ENCODE measurements at regions not wholly inside any gene's neighbourhood (a gene's known extent, or its start where the extent isn't known, plus 50 kb on each side); places are given as distances from the start of the nearest gene placed in this dataset.

DNA sequence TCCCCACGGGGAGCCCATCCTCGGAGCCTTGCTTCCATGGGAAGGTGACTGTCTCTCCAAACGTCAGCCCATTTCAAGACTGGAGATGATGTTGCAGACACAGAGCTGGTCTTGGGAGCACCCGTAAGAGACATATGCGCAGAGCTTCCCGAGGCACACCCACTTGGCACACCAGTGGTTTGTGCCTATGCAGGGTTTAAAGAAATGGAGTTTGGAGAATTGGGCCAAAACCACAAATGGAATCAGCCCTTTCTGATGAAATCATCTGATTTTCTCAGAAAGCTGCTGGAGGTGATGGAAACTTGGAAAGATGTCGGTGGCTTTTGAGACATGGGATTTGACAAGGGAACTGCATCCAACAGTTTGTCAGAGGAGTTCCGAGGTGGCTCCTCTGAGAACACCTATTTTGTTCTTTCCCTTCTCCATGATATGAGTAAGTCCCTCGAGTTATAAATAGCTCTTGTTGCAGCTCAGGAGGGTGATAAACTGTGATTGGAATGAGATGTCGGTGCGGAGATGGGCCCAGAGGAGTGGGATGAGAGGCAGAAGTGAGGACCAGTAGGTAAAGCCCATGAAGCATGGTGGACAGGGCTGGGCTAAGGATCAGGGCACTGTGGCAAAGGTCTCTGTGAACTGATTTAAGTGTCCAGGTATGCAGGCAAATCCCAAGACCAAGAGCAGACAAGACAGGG, 225.7 kb downstream of the ACKR3 start:
- H3K27me3 ChIP-seq (ENCODE audit: low read depth, low read length): no peaks in the 10 kb centered on the region
- no peak overlapping the region for H3K27ac ChIP-seq (ENCODE audit: low read length)
- no peak overlapping the region for H3K4me3 ChIP-seq (ENCODE audit: low read depth in 1 of 2, low read length in 2 of 2)
- H3K9me3 ChIP-seq (ENCODE audit: control insufficient read depth in 1 of 2, low read length in 2 of 2): no peaks in the 10 kb centered on the region
- H3K4me1 ChIP-seq (ENCODE audit: control insufficient read depth in 1 of 2, insufficient read depth in 2 of 2, low read length in 2 of 2): no peaks in the 10 kb centered on the region
- H3K36me3 ChIP-seq (ENCODE audit: control insufficient read depth in 1 of 2, insufficient read depth in 2 of 2, low read length in 2 of 2): no peaks in the 10 kb centered on the region

- no peaks in the 10 kb centered on the region for H3K36me3 ChIP-seq (ENCODE audit: control insufficient read depth in 1 of 2, insufficient read depth in 2 of 2, low read length in 2 of 2)
- no peaks in the 10 kb centered on the region for H3K9me3 ChIP-seq (ENCODE audit: control insufficient read depth in 1 of 2, low read length in 2 of 2)
- no peaks in the 10 kb centered on the region for H3K27me3 ChIP-seq (ENCODE audit: low read depth, low read length)
- H3K4me3 ChIP-seq (ENCODE audit: low read depth in 1 of 2, low read length in 2 of 2): no peak overlapping the region
- no peaks in the 10 kb centered on the region for H3K4me1 ChIP-seq (ENCODE audit: control insufficient read depth in 1 of 2, insufficient read depth in 2 of 2, low read length in 2 of 2)
- no peak overlapping the region for H3K27ac ChIP-seq (ENCODE audit: low read length)
Observed at GRCh38 chr2:236795861-236796219, 226.2 kb downstream of the ACKR3 start.

DNA sequence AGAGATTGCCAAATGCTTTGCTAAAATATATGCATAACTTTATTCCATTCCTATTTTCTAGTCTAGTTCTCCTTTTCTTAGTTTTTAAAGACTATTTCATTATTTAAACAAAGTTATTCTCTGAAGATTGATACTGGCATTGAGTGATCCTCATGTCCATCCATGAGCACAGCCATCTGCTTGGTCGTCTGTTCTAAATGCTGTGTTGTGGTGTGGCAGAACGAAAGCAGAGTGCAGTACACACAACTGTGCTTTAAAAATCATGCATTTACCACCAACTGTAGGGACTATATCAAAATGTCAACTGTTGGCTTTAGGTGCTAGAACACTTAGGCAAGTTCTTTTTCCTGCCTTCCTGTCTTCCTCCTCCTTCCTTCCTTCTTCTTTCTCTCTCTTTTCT, 226.6 kb downstream of the ACKR3 start:
- H3K4me3 ChIP-seq (ENCODE audit: low read depth in 1 of 2, low read length in 2 of 2): no peak overlapping the region
- no peaks in the 10 kb centered on the region for H3K9me3 ChIP-seq (ENCODE audit: control insufficient read depth in 1 of 2, low read length in 2 of 2)
- no peaks in the 10 kb centered on the region for H3K4me1 ChIP-seq (ENCODE audit: control insufficient read depth in 1 of 2, insufficient read depth in 2 of 2, low read length in 2 of 2)
- H3K36me3 ChIP-seq (ENCODE audit: control insufficient read depth in 1 of 2, insufficient read depth in 2 of 2, low read length in 2 of 2): no peaks in the 10 kb centered on the region
- no peak overlapping the region for H3K27ac ChIP-seq (ENCODE audit: low read length)
- no peaks in the 10 kb centered on the region for H3K27me3 ChIP-seq (ENCODE audit: low read depth, low read length)

- Histone ChIP-seq H3K27me3 (ENCODE audit: low read depth, low read length) (no peaks in the 10 kb centered on the region), H3K9me3 (ENCODE audit: control insufficient read depth in 1 of 2, low read length in 2 of 2) (no peaks in the 10 kb centered on the region), H3K4me1 (ENCODE audit: control insufficient read depth in 1 of 2, insufficient read depth in 2 of 2, low read length in 2 of 2) (no peaks in the 10 kb centered on the region), H3K27ac (ENCODE audit: low read length) (no peak overlapping the region), H3K4me3 (ENCODE audit: low read depth in 1 of 2, low read length in 2 of 2) (no peak overlapping the region), H3K36me3 (ENCODE audit: control insufficient read depth in 1 of 2, insufficient read depth in 2 of 2, low read length in 2 of 2) (no peaks in the 10 kb centered on the region)
Observed at GRCh38 chr2:236797411-236797810, 227.8 kb downstream of the ACKR3 start.

GRCh38 chr2:236798491-236798890, 228.9 kb downstream of the ACKR3 start:
- Histone ChIP-seq H3K27ac (ENCODE audit: low read length) (no peak overlapping the region), H3K36me3 (ENCODE audit: control insufficient read depth in 1 of 2, insufficient read depth in 2 of 2, low read length in 2 of 2) (no peaks in the 10 kb centered on the region), H3K27me3 (ENCODE audit: low read depth, low read length) (no peaks in the 10 kb centered on the region), H3K4me1 (ENCODE audit: control insufficient read depth in 1 of 2, insufficient read depth in 2 of 2, low read length in 2 of 2) (no peaks in the 10 kb centered on the region), H3K9me3 (ENCODE audit: control insufficient read depth in 1 of 2, low read length in 2 of 2) (no peaks in the 10 kb centered on the region), H3K4me3 (ENCODE audit: low read depth in 1 of 2, low read length in 2 of 2) (no peak overlapping the region)

GRCh38 chr2:236799391-236800026, 229.9 kb downstream of the ACKR3 start:
- Histone ChIP-seq H3K4me1 (ENCODE audit: control insufficient read depth in 1 of 2, insufficient read depth in 2 of 2, low read length in 2 of 2) (no peaks in the 10 kb centered on the region), H3K27me3 (ENCODE audit: low read depth, low read length) (no peaks in the 10 kb centered on the region), H3K36me3 (ENCODE audit: control insufficient read depth in 1 of 2, insufficient read depth in 2 of 2, low read length in 2 of 2) (no peaks in the 10 kb centered on the region), H3K4me3 (ENCODE audit: low read depth in 1 of 2, low read length in 2 of 2) (no peak overlapping the region), H3K27ac (ENCODE audit: low read length) (no peak overlapping the region), H3K9me3 (ENCODE audit: control insufficient read depth in 1 of 2, low read length in 2 of 2) (no peaks in the 10 kb centered on the region)

- no peaks in the 10 kb centered on the region for H3K27me3 ChIP-seq (ENCODE audit: low read depth, low read length)
- no peak overlapping the region for H3K4me3 ChIP-seq (ENCODE audit: low read depth in 1 of 2, low read length in 2 of 2)
- H3K36me3 ChIP-seq (ENCODE audit: control insufficient read depth in 1 of 2, insufficient read depth in 2 of 2, low read length in 2 of 2): no peaks in the 10 kb centered on the region
Observed at GRCh38 chr2:236802862-236803261, 233.2 kb downstream of the ACKR3 start.

DNA sequence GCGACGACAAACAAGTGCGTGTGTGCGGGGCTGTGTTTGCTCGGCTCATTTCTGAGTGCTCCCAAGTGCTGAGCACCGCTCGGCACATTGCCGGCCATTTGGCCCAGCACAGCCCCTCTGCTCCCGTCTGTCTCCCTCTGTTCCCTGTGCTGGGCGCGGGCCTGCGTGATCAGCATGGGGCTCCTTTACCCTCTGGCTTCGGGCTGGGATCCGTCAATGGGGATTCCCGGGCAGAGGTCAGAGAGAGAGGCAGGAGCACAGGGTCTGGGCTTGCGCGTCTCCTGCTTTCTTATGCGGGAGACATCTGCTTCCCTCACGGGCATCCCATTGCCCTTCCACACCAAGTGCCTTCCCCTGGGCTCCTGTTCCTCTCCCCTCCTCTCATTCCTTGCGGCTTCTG, 234.0 kb downstream of the ACKR3 start:
- no peak overlapping the region for H3K4me3 ChIP-seq (ENCODE audit: low read depth in 1 of 2, low read length in 2 of 2)

More at GRCh38 chr2:236802862-236803261, 233.2 kb downstream of the ACKR3 start:
- Histone ChIP-seq H3K9me3 (ENCODE audit: control insufficient read depth in 1 of 2, low read length in 2 of 2) (no peaks in the 10 kb centered on the region), H3K4me1 (ENCODE audit: control insufficient read depth in 1 of 2, insufficient read depth in 2 of 2, low read length in 2 of 2) (no peaks in the 10 kb centered on the region), H3K27ac (ENCODE audit: low read length) (no peak overlapping the region)

GRCh38 chr2:236805800-236806531, 236.3 kb downstream of the ACKR3 start:
- Histone ChIP-seq H3K4me1 (ENCODE audit: control insufficient read depth in 1 of 2, insufficient read depth in 2 of 2, low read length in 2 of 2) (no peaks in the 10 kb centered on the region), H3K27ac (ENCODE audit: low read length) (peak overlapping the region; percentile 23), H3K36me3 (ENCODE audit: control insufficient read depth in 1 of 2, insufficient read depth in 2 of 2, low read length in 2 of 2) (no peaks in the 10 kb centered on the region)

More for the DNA sequence above, 234.0 kb downstream of the ACKR3 start:
- no peaks in the 10 kb centered on the region for H3K27me3 ChIP-seq (ENCODE audit: low read depth, low read length)
- no peak overlapping the region for H3K27ac ChIP-seq (ENCODE audit: low read length)
- no peaks in the 10 kb centered on the region for H3K4me1 ChIP-seq (ENCODE audit: control insufficient read depth in 1 of 2, insufficient read depth in 2 of 2, low read length in 2 of 2)
- H3K9me3 ChIP-seq (ENCODE audit: control insufficient read depth in 1 of 2, low read length in 2 of 2): no peaks in the 10 kb centered on the region
- no peaks in the 10 kb centered on the region for H3K36me3 ChIP-seq (ENCODE audit: control insufficient read depth in 1 of 2, insufficient read depth in 2 of 2, low read length in 2 of 2)

DNA sequence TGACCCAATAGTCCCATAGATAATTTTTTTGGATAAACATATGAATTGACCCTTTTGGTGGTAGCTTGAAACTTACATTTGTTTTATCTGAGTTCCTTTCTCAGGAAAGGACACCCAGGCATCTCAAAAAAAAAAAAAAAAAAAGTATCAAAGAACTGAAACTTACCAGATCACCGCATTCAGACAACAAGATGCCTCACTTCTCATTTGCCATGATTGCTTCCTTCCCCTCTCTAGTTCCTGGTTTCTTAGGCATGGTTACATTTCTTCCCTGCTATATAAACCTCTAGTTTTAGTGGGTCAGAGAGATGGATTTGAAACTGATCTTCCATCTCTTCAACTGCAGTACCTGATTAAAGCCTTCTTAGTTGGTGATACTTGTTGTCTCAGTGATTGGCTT, 240.1 kb downstream of the ACKR3 start:
- Histone ChIP-seq H3K4me3 (ENCODE audit: low read depth in 1 of 2, low read length in 2 of 2) (no peak overlapping the region), H3K27ac (ENCODE audit: low read length) (no peak overlapping the region), H3K27me3 (ENCODE audit: low read depth, low read length) (no peaks in the 10 kb centered on the region), H3K9me3 (ENCODE audit: control insufficient read depth in 1 of 2, low read length in 2 of 2) (peaks cover 0 to 3% of the 10 kb centered on the region in 2 donors), H3K36me3 (ENCODE audit: control insufficient read depth in 1 of 2, insufficient read depth in 2 of 2, low read length in 2 of 2) (no peaks in the 10 kb centered on the region), H3K4me1 (ENCODE audit: control insufficient read depth in 1 of 2, insufficient read depth in 2 of 2, low read length in 2 of 2) (no peaks in the 10 kb centered on the region)

More at GRCh38 chr2:236805800-236806531, 236.3 kb downstream of the ACKR3 start:
- peaks cover 0 to 3% of the 10 kb centered on the region in 2 donors for H3K9me3 ChIP-seq (ENCODE audit: control insufficient read depth in 1 of 2, low read length in 2 of 2)
- no peak overlapping the region for H3K4me3 ChIP-seq (ENCODE audit: low read depth in 1 of 2, low read length in 2 of 2)
- no peaks in the 10 kb centered on the region for H3K27me3 ChIP-seq (ENCODE audit: low read depth, low read length)

DNA sequence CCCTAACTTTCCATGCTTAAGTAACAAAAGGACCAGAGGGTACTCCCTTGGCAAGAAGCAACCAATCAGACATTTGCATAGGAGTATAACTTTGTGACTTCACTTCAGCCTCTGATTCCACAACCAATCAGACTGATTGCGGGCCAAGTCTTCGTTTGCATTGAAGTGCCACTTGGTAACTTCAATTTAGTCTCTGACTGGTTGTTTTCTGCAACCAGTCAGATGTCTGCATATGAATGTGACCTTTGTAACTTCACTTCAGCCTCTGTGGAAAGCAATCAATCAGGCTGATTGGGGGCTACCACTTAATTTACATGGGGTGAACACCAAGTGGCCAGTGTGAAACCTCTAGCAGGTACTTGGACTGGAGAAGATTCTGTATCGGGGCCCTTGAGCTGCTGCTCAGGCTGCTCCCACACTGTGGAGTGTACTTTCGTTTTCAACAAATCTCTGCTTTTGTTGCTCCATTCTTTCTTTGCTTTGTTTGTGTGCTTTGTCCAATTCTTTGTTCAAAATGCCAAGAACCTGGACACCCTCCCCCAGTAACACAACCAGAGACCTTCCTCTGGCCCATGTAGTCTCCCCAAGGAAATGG, 241.5 kb downstream of the ACKR3 start:
- Histone ChIP-seq H3K36me3 (ENCODE audit: control insufficient read depth in 1 of 2, insufficient read depth in 2 of 2, low read length in 2 of 2) (no peaks in the 10 kb centered on the region), H3K4me3 (ENCODE audit: low read depth in 1 of 2, low read length in 2 of 2) (no peak overlapping the region), H3K4me1 (ENCODE audit: control insufficient read depth in 1 of 2, insufficient read depth in 2 of 2, low read length in 2 of 2) (no peaks in the 10 kb centered on the region), H3K27me3 (ENCODE audit: low read depth, low read length) (no peaks in the 10 kb centered on the region), H3K9me3 (ENCODE audit: control insufficient read depth in 1 of 2, low read length in 2 of 2) (peaks cover 0 to 3% of the 10 kb centered on the region in 2 donors), H3K27ac (ENCODE audit: low read length) (no peak overlapping the region)
